HUDEP-2 (cell line): ENCODE measurements at regions not wholly inside any gene's neighbourhood (a gene's known extent, or its start where the extent isn't known, plus 50 kb on each side); places are given as distances from the start of the nearest gene placed in this dataset.

Experiments used
- DNase-seq, 76 experiments: peaks; one replicate each; lab custom pipeline; 2025; ENCODE audit not compliant: unreplicated experiment in 76 of 76; lab: John Stamatoyannopoulos, UW

DNA sequence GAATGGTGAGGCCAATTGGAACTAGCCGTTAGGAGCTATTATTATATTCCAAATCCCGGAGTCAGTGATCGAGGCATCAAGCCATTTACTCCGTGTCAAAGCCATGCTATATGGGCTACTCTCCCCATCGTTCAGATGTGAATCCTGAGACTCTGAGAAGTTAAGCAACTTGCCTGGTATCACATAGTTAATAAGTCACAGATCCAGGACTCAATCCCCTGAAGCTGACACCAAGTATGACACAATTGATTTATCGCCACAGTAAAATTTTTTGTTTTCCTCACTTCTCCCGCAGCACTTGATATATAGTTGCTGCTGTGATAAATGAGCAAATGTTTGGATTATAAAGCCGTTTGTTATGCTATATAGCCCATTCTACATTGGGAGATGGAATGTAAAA lies 50.8 kb upstream of the TSHZ2 start:
- no peak for DNase-seq

- DNase-seq: no peak
These were observed 53.8 kb upstream of the TSHZ2 start for GRCh38 chr20:52918311-52918710.

GRCh38 chr20:52915564-52915963 lies 56.6 kb upstream of the TSHZ2 start:
- no peak for DNase-seq

DNA sequence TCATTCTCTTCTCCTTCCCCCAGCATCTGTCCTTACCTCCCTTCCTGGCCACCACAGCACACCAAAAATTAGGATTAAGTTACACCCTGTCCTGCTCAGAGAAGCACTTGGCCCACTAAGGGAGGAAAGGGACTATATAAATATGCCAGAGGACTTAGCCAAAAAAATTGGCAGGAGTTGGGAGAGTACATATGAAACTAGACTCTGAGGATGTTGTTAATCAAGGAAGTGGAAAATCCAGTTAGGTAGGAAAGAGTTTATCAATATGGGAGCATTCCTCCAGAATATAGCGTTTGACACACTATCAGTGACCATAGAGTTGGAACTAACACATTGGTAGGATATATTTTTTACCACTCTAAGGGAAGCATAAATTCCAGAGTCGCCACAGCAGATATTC lies 57.3 kb upstream of the TSHZ2 start:
- DNase-seq: no peak

GRCh38 chr20:52913650-52914387 lies 58.3 kb upstream of the TSHZ2 start:
- DNase-seq: no peak

DNA sequence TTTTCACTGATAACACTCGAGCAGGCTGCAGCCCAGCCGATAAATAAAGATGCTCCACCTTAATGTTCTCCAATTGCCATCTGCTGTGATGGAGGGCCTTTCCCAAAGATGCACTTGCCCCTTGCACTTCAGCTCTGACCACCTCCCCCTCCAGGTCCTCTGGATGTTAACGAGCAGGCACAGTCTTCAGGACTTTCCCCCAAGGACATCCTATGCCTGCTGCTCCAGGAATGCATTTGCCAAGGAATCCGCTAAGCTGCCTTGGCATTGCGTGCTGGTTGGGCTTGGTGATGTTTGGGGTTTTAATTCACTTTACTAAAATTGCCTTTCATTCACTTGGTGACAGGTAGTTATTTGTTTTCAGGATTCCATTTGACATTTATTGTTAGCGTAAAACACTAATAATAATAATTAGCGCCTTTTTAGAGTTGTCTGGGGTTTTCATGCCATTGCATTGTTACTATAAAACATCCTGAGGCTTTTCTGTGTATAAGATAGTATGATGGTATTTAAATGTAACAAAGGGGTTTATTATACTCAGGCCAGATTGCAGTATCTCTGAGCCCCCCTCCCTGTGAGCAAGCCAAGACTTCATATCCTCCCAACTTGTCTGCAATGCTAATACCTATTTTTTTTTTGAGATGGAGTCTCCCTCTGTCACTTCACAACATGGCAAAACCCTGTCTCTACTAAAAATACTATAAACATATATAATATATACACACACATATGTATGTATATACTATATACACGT lies 66.7 kb upstream of the TSHZ2 start:
- no peak for DNase-seq

GRCh38 chr20:52904837-52905236 lies 67.3 kb upstream of the TSHZ2 start:
- no peak for DNase-seq

DNA sequence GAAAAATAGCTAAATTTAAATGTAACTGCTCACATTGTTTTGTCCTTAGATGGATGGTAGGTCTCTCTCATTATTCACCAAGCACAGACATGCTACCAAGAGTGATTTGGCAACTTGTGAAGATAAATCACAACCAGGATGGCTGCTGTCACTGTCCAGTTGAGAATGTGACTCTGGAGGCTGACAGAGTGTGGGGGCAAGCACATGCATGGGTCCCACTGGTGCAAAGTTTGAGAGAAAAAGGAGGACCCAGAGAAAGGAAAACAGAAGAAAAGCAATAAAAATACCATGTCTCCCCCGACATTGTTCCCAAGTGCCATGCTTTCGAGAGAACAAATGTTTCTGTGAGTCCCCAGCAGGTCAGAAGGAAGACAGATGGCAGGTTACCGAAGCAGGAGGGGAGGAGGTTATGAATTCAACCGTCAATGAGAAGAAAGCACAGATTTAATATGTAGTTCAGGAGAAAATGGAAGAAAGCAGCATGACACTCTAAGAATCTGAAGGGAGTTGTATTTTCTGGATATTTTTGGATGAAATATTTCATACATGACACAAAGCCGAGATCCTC lies 73.0 kb upstream of the TSHZ2 start:
- no peak for DNase-seq

DNA sequence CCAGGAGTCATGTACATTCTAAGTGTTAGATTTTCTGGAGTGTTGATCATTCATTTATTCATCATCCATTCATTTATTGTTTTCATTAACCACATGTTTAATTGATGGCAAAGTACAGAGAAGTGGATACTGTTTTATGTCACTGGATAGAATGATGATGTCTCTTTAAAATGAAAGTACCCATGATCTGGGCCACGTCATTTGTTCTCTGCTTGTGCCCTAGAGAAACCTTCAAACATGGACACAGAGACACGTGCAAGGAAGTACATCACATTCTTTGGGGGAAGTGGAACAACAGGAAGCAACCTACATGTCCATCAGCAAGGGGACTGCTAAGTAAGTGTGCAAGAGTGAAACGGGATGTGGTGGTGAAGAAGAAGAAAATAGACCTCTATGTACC lies 75.8 kb upstream of the TSHZ2 start:
- DNase-seq: no peak

DNA sequence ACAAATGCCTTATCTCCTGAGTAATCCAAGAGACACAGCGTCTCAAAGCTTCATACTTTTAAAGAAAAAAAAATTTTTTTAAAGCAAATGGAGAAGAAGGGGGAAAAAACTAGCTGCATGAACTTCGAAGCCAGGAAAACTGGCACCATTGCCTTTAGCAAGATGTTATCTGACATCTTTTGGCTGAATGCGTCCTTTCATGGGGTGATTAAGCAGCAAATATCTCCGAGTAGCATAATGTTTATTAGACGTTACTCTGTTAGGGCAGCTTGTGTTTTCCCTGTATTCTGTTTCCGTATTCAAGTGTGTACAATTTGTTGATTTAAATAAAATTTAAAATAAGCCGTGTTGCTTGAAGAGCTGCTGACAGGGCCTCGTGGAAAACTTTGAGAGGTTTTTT lies 76.5 kb upstream of the TSHZ2 start:
- DNase-seq: no peak

- DNase-seq: no peak
These were observed 76.9 kb upstream of the TSHZ2 start for GRCh38 chr20:52895235-52895634.

DNA sequence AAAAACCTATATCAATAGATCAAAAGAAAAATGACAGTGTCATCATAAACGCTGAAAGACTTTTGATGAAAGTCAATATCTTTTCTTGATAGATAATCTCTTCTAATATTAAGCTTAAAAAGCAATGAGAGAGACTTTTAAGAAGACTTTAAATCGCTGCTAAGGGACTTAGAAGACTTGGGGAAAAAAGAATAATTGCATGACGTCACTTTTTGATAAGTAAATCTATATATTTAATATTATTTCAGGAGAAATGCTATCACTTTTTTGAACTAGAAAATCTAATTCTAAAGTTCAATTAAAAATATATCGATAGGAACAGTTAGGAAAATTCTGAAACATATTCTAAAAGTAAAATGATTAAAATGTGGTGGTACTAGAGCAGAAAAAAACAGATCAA lies 78.7 kb upstream of the TSHZ2 start:
- no peak for DNase-seq

DNA sequence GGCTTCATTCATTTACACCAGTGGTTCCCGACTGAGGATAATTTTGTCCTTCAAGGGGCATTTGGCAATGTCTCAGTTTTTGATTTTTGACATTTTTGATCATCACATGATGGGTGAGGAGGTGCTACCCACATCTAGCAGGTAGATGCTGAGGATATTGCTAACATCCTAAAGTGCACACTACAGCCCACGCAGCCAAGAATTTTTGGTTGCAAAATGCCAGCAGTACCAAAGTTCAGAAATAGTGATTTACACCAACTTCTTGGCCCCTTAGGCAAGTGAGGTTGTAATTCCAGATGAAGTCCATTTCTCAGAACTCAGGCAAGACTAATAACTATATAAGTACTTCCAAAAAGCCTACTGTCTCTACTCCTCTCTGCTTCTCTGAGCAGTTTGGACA lies 80.1 kb upstream of the TSHZ2 start:
- no peak for DNase-seq

DNA sequence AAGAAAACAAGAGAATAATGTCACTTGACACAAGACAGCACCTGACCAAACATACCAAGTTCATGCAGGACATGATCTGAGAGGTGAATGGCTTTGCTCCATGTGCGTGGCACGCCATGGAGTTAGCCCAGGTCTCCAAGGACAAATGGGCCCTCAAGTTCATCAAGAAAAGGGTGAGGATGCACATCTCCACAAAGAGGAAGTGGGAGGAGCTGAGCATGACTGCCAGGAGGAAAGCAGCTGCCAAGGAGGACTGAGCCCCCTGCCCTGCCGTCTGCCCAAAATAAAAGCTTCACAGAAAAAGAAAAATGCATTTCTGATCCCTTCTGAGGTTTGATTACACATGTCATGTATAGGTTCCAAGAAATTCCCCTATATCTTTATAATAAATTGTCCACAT lies 82.0 kb upstream of the TSHZ2 start:
- DNase-seq: no peak

- DNase-seq: no peak
These were observed 82.9 kb upstream of the TSHZ2 start for GRCh38 chr20:52889225-52889624.

GRCh38 chr20:52888096-52888495 lies 84.1 kb upstream of the TSHZ2 start:
- no peak for DNase-seq

DNA sequence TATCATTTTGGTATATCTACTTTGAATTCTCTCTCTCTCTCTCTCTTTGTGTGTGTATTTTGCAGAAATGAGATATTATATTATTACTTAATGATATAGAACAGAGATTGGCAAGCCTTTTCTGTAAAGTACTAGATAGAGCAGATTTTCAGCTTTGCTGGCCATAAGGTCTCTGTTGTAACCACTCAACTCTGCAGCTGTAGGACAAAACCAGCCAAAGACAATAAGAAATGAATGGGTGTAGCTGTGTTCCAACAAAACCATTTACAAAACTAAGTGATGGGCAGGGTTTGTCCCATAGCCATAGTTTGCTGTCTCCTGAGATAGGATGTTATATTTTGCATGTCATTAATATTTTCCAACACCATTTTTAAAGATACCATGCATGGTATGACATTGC lies 91.2 kb upstream of the TSHZ2 start:
- no peak for DNase-seq

DNA sequence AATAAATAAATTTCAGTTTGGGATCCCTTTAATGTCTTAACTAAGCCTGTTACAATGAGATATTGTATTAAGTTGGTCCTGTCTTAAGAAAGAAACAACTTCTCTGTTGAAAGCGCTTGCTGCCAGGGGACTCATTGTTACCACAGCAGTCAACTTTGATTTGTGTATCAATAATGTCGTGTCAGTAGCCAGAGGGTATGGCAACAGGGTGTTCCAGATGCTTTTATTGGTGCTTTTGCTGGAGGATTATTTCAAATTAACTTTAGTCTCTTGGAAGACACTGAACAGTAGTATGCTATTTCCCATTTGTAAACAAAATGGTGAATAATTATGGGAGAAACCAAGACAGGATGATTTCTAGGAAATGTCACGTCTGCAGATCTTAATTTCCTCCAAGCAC lies 91.9 kb upstream of the TSHZ2 start:
- DNase-seq: no peak

- DNase-seq: no peak
These were observed 97.9 kb upstream of the TSHZ2 start for GRCh38 chr20:52874241-52874640.

DNA sequence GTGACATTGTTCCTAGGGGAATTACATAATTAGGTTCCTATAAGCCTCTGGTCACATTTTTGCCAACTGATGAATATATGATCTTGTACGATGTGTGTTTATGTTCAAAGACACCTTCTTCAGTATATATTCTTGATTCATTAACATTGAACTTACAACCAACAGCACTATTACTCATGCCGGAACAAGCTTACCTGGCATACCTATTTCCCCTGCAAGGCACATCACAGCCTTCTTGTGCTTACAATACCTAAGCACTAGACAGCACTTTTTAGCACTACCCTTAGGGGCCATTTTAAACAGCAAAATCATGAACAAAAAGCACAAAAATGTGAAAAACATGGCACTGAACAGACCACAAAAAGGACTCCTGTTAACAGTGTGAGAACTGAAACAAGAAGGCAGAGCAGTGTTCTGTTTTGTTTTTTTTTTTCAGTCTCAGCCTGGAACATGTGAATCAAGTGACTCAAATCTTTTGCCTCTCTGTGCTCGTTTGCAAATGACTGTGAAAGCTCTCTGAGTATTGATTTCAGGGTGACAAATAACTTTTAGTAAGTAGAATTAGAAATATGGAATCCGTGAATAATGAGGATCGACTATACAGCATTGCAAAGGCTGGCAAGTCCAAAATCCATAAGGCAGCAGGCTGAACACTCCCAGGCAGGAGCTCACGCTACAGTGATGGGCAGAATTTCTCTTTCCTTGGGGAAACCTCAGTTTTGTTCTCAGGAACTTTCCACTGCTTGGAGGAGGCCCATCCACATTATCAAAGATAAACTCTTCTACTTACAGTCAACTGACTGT lies 102.3 kb upstream of the TSHZ2 start:
- DNase-seq: no peak

GRCh38 chr20:52869276-52869675 lies 102.9 kb upstream of the TSHZ2 start:
- DNase-seq: no peak
